ENCODE measurements at regions not wholly inside any gene's neighbourhood (a gene's known extent, or its start where the extent isn't known, plus 50 kb on each side); places are given as distances from the start of the nearest gene placed in this dataset.

DNA sequence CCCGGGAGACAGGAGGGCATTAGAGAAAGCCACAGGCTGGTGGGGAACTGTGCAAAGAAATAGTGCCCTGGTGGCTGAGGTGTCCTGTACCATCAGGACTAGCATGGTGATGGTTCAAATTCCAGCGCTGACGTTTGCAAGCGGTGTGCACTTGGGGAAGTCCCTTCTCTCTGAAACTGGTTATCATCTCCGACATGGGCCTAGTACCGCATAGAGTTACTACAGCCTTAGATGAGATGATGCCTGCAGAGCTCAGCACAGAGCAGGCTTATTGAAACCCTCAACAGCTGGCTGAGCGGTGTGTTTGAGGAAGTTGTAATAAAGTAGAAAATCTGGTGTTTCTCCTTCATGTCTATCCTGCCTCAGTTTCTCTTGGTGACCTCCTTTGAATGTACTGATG, 136.7 kb upstream of the WSCD1 start:
- TF ChIP-seq NFIC (IDR thresholded peaks at IDR 0.05) (no peak), ZBTB7A (IDR thresholded peaks at IDR 0.05; ENCODE audit: low read depth) (no peak), CEBPB (IDR thresholded peaks at IDR 0.05) (no peak), EP300 (IDR thresholded peaks at IDR 0.05; ENCODE audit: borderline replicate concordance) (no peak), TCF12 (IDR thresholded peaks at IDR 0.05; ENCODE audit: low read depth) (no peak), RAD21 (IDR thresholded peaks at IDR 0.05; ENCODE audit: low read depth) (no peak), CREB1 (IDR thresholded peaks at IDR 0.05; ENCODE audit: low read depth) (no peak), FOXM1 (IDR thresholded peaks at IDR 0.05; ENCODE audit: borderline replicate concordance, low read depth) (no peak)
- TF ChIP-seq, protein P1, sequence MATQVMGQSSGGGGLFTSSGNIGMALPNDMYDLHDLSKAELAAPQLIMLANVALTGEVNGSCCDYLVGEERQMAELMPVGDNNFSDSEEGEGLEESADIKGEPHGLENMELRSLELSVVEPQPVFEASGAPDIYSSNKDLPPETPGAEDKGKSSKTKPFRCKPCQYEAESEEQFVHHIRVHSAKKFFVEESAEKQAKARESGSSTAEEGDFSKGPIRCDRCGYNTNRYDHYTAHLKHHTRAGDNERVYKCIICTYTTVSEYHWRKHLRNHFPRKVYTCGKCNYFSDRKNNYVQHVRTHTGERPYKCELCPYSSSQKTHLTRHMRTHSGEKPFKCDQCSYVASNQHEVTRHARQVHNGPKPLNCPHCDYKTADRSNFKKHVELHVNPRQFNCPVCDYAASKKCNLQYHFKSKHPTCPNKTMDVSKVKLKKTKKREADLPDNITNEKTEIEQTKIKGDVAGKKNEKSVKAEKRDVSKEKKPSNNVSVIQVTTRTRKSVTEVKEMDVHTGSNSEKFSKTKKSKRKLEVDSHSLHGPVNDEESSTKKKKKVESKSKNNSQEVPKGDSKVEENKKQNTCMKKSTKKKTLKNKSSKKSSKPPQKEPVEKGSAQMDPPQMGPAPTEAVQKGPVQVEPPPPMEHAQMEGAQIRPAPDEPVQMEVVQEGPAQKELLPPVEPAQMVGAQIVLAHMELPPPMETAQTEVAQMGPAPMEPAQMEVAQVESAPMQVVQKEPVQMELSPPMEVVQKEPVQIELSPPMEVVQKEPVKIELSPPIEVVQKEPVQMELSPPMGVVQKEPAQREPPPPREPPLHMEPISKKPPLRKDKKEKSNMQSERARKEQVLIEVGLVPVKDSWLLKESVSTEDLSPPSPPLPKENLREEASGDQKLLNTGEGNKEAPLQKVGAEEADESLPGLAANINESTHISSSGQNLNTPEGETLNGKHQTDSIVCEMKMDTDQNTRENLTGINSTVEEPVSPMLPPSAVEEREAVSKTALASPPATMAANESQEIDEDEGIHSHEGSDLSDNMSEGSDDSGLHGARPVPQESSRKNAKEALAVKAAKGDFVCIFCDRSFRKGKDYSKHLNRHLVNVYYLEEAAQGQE (IDR thresholded peaks at IDR 0.05; ENCODE audit: low read depth): no peak
- TF ChIP-seq, protein P2, sequence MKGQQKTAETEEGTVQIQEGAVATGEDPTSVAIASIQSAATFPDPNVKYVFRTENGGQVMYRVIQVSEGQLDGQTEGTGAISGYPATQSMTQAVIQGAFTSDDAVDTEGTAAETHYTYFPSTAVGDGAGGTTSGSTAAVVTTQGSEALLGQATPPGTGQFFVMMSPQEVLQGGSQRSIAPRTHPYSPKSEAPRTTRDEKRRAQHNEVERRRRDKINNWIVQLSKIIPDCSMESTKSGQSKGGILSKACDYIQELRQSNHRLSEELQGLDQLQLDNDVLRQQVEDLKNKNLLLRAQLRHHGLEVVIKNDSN (IDR thresholded peaks at IDR 0.05): no peak

All from Ishikawa (cell line).